ENCODE measurements at regions not wholly inside any gene's neighbourhood (a gene's known extent, or its start where the extent isn't known, plus 50 kb on each side); places are given as distances from the start of the nearest gene placed in this dataset.

- DNase-seq = no peak
Measured at GRCh38 chr18:53749766-53750165, 474.7 kb downstream of the MBD2 start.

GRCh38 chr18:53747663-53748160 is 476.8 kb downstream of the MBD2 start:
- no peak for DNase-seq

- no peak for DNase-seq
Measured at GRCh38 chr18:53747210-53747609, 477.3 kb downstream of the MBD2 start.

- DNase-seq = no peak
Measured at GRCh38 chr18:53745986-53746385, 478.5 kb downstream of the MBD2 start.

- no peak for DNase-seq
Measured at GRCh38 chr18:53745224-53745967, 479.1 kb downstream of the MBD2 start.

GRCh38 chr18:53739700-53740099 is 484.8 kb downstream of the MBD2 start:
- DNase-seq = no peak

- DNase-seq = no peak
Measured at GRCh38 chr18:53735526-53735925, 488.9 kb downstream of the MBD2 start.

GRCh38 chr18:53715243-53715853 is 509.1 kb downstream of the MBD2 start:
- DNase-seq = no peak

- no peak for DNase-seq
Measured at GRCh38 chr18:53710080-53710479, 514.4 kb downstream of the MBD2 start.

GRCh38 chr18:53702480-53702879 is 522.0 kb downstream of the MBD2 start:
- no peak for DNase-seq

GRCh38 chr18:53701697-53702096 is 522.8 kb downstream of the MBD2 start:
- no peak for DNase-seq

GRCh38 chr18:53698907-53699306 is 525.6 kb downstream of the MBD2 start:
- DNase-seq = peak; percentile 74

- DNase-seq = no peak
Measured at GRCh38 chr18:53689886-53690285, 534.6 kb downstream of the MBD2 start.

- no peak for DNase-seq
Measured at GRCh38 chr18:53686965-53687364, 537.5 kb downstream of the MBD2 start.

GRCh38 chr18:53682796-53683195 is 541.7 kb downstream of the MBD2 start:
- no peak for DNase-seq

GRCh38 chr18:53677480-53677879 is 547.0 kb downstream of the MBD2 start:
- no peak for DNase-seq

- no peak for DNase-seq
Measured at GRCh38 chr18:53665701-53666100, 558.8 kb downstream of the MBD2 start.

GRCh38 chr18:53664575-53664974 is 559.9 kb downstream of the MBD2 start:
- DNase-seq = no peak

GRCh38 chr18:53660306-53660705 is 564.2 kb downstream of the MBD2 start:
- no peak for DNase-seq

GRCh38 chr18:53657257-53657656 is 567.2 kb downstream of the MBD2 start:
- DNase-seq = no peak

GRCh38 chr18:53649621-53650020 is 574.8 kb downstream of the MBD2 start:
- no peak for DNase-seq

- no peak for DNase-seq
Measured at GRCh38 chr18:53644799-53645471, 579.5 kb downstream of the MBD2 start.

- DNase-seq = no peak
Measured at GRCh38 chr18:53639687-53640086, 584.8 kb downstream of the MBD2 start.

GRCh38 chr18:53629337-53629736 is 595.1 kb downstream of the MBD2 start:
- DNase-seq = no peak
